CD4-positive, alpha-beta memory T cell (primary cell): ENCODE measurements at regions not wholly inside any gene's neighbourhood (a gene's known extent, or its start where the extent isn't known, plus 50 kb on each side); places are given as distances from the start of the nearest gene placed in this dataset.

Experiments
- CTCF ChIA-PET: fragments of 350-600 bp; sonication (Branson Sonifier 250); formaldehyde crosslinking; loops from one replicate; lab custom pipeline; 2021; ENCODE audit warnings: inconsistent platforms; ENCODE audit not compliant: partially characterized antibody; lab: Charles Lee
- POLR2A ChIA-PET: fragments of 350-600 bp; sonication (Branson Sonifier 250); formaldehyde crosslinking; loops from one replicate; lab custom pipeline; 2021; ENCODE audit not compliant: partially characterized antibody; lab: Charles Lee
- DNase-seq, 5 donors: peaks; one replicate each; pipeline versions ENCODE4 v3.0.0 to v3.0.0-alpha.2; 2020 to 2022; ENCODE audit warnings: mixed read lengths in 1 of 5
- H3K27ac ChIP-seq: one replicate; pipeline ENCODE4 v1.7.0; 2013; ENCODE audit warnings: low read depth, low read length
- H3K27me3 ChIP-seq: 2 replicates; pipeline ENCODE4 v1.7.0; 2013; ENCODE audit warnings: mild to moderate bottlenecking, low read length, moderate library complexity; ENCODE audit not compliant: insufficient read depth
- H3K36me3 ChIP-seq: 2 replicates; pipeline ENCODE4 v1.7.0; 2013; ENCODE audit warnings: mild to moderate bottlenecking, low read length, moderate library complexity; ENCODE audit not compliant: insufficient read depth
- H3K4me1 ChIP-seq: 2 replicates; pipeline ENCODE4 v1.7.0; 2013; ENCODE audit warnings: mild to moderate bottlenecking, low read length, moderate library complexity; ENCODE audit not compliant: insufficient read depth
- H3K4me3 ChIP-seq, 2 donors: one replicate each; pipeline ENCODE4 v1.7.0; 2013; ENCODE audit warnings: low read length in 2 of 2, mild to moderate bottlenecking in 1 of 2
- H3K9me3 ChIP-seq, 2 donors: one replicate each; pipeline ENCODE4 v1.7.0; 2013; ENCODE audit warnings: low read length in 2 of 2, control low read depth in 1 of 2; ENCODE audit not compliant: control insufficient read depth in 1 of 2
- H3K27ac Mint-ChIP-seq, 7 donors: one replicate each; pipeline ENCODE4 v1.8.0; 2020 to 2021; ENCODE audit warnings: mixed read lengths in 7 of 7, mild to moderate bottlenecking in 6 of 7, inconsistent platforms in 3 of 7, moderate library complexity in 3 of 7
- H3K27me3 Mint-ChIP-seq, 2 donors: one replicate each; pipeline ENCODE4 v1.8.0; 2020 to 2021; ENCODE audit warnings: mixed read lengths in 2 of 2
- H3K36me3 Mint-ChIP-seq, 2 donors: one replicate each; pipeline ENCODE4 v1.8.0; 2020 to 2021; ENCODE audit warnings: mixed read lengths in 2 of 2, inconsistent platforms in 1 of 2, mild to moderate bottlenecking in 1 of 2
- H3K4me1 Mint-ChIP-seq, 4 donors: one replicate each; pipeline ENCODE4 v1.8.0; 2020 to 2021; ENCODE audit warnings: mixed read lengths in 4 of 4, mild to moderate bottlenecking in 1 of 4
- H3K4me3 Mint-ChIP-seq, 8 donors: one replicate each; pipeline ENCODE4 v1.8.0; 2020 to 2021; ENCODE audit warnings: mixed read lengths in 8 of 8, mild to moderate bottlenecking in 7 of 8, moderate library complexity in 6 of 8, inconsistent platforms in 3 of 8
- H3K9me3 Mint-ChIP-seq, 8 donors: one replicate each; pipeline ENCODE4 v1.8.0; 2020 to 2021; ENCODE audit warnings: mixed read lengths in 8 of 8, mild to moderate bottlenecking in 5 of 8, inconsistent platforms in 3 of 8, moderate library complexity in 1 of 8
- intact Hi-C: fragments of 100-400 bp; cut with micrococcal nuclease; formaldehyde crosslinking; loops from one replicate; pipeline ENCODE4 v1.15.1; 2023

- CTCF ChIA-PET, result no interaction called here
- intact Hi-C loops, result no loop called here
- Mint-ChIP-seq H3K4me3 (no peak overlapping the region), H3K4me1 (no peaks in the 10 kb centered on the region), H3K36me3 (no peaks in the 10 kb centered on the region), H3K27ac (no peak overlapping the region), H3K9me3 (no peaks in the 10 kb centered on the region), H3K27me3 (peaks cover 7 to 8% of the 10 kb centered on the region in 2 donors)
- Histone ChIP-seq H3K4me3 (no peak overlapping the region), H3K27me3 (no peaks in the 10 kb centered on the region), H3K4me1 (no peaks in the 10 kb centered on the region), H3K9me3 (no peaks in the 10 kb centered on the region), H3K27ac (no peak overlapping the region), H3K36me3 (no peaks in the 10 kb centered on the region)
- POLR2A ChIA-PET, result no interaction called here
- DNase-seq, result no peak
Measured at GRCh38 chr12:132406493-132407450, 77.4 kb upstream of the GALNT9 start.

GRCh38 chr12:132405742-132406251 is 76.4 kb upstream of the GALNT9 start:
- H3K4me3 Mint-ChIP-seq, result no peak overlapping the region
- Histone ChIP-seq H3K27me3 (no peaks in the 10 kb centered on the region), H3K4me3 (no peak overlapping the region), H3K27ac (no peak overlapping the region), H3K36me3 (no peaks in the 10 kb centered on the region), H3K9me3 (no peaks in the 10 kb centered on the region), H3K4me1 (no peaks in the 10 kb centered on the region)
- CTCF ChIA-PET, result no interaction called here
- DNase-seq, result no peak
- no peaks in the 10 kb centered on the region for H3K9me3 Mint-ChIP-seq
- intact Hi-C loops, result no loop called here
- H3K27me3 Mint-ChIP-seq, result peaks cover 7 to 12% of the 10 kb centered on the region in 2 donors
- POLR2A ChIA-PET, result no interaction called here
- H3K27ac Mint-ChIP-seq, result no peak overlapping the region
- H3K4me1 Mint-ChIP-seq, result no peaks in the 10 kb centered on the region
- H3K36me3 Mint-ChIP-seq, result no peaks in the 10 kb centered on the region

GRCh38 chr12:132404951-132405741 is 75.8 kb upstream of the GALNT9 start:
- intact Hi-C loops, result no loop called here
- no peaks in the 10 kb centered on the region for H3K9me3 ChIP-seq
- H3K27ac Mint-ChIP-seq, result no peak overlapping the region
- no peaks in the 10 kb centered on the region for H3K4me1 Mint-ChIP-seq
- H3K27me3 ChIP-seq, result no peaks in the 10 kb centered on the region
- ChIA-PET CTCF (no interaction called here), POLR2A (no interaction called here)
- DNase-seq, result no peak
- H3K9me3 Mint-ChIP-seq, result no peaks in the 10 kb centered on the region
- no peak overlapping the region for H3K4me3 Mint-ChIP-seq
- no peaks in the 10 kb centered on the region for H3K4me1 ChIP-seq
- H3K36me3 ChIP-seq, result no peaks in the 10 kb centered on the region
- no peaks in the 10 kb centered on the region for H3K36me3 Mint-ChIP-seq
- H3K27ac ChIP-seq, result no peak overlapping the region
- no peak overlapping the region for H3K4me3 ChIP-seq
- H3K27me3 Mint-ChIP-seq, result peaks cover 7 to 13% of the 10 kb centered on the region in 2 donors

GRCh38 chr12:132404435-132404855 is 75.1 kb upstream of the GALNT9 start:
- no peaks in the 10 kb centered on the region for H3K36me3 ChIP-seq
- no peaks in the 10 kb centered on the region for H3K9me3 Mint-ChIP-seq
- ChIA-PET POLR2A (no interaction called here), CTCF (no interaction called here)
- no peak overlapping the region for H3K27ac Mint-ChIP-seq
- intact Hi-C loops, result no loop called here
- no peaks in the 10 kb centered on the region for H3K4me1 Mint-ChIP-seq
- H3K36me3 Mint-ChIP-seq, result no peaks in the 10 kb centered on the region
- DNase-seq, result no peak
- H3K4me1 ChIP-seq, result no peaks in the 10 kb centered on the region
- H3K27me3 ChIP-seq, result no peaks in the 10 kb centered on the region
- no peaks in the 10 kb centered on the region for H3K9me3 ChIP-seq
- no peak overlapping the region for H3K4me3 ChIP-seq
- no peak overlapping the region for H3K4me3 Mint-ChIP-seq
- H3K27ac ChIP-seq, result no peak overlapping the region
- peaks cover 7 to 13% of the 10 kb centered on the region in 2 donors for H3K27me3 Mint-ChIP-seq

GRCh38 chr12:132403636-132404434 is 74.4 kb upstream of the GALNT9 start:
- H3K27me3 ChIP-seq, result no peaks in the 10 kb centered on the region
- CTCF ChIA-PET, result interaction anchor here (0.6 kb wide), 1 partner anchor 26 kb away, joined by 3 read pairs; no protein-coding TSS in a partner anchor
- H3K27ac Mint-ChIP-seq, result no peak overlapping the region

GRCh38 chr12:132402831-132403416 is 73.5 kb upstream of the GALNT9 start:
- no peaks in the 10 kb centered on the region for H3K4me1 ChIP-seq
- POLR2A ChIA-PET, result no interaction called here
- no peak overlapping the region for H3K4me3 Mint-ChIP-seq
- no peak overlapping the region for H3K27ac Mint-ChIP-seq
- intact Hi-C loops, result no loop called here
- no peak for DNase-seq
- CTCF ChIA-PET, result interaction anchor here (0.6 kb wide), 1 partner anchor 27 kb away, joined by 3 read pairs; no protein-coding TSS in a partner anchor
- H3K9me3 ChIP-seq, result no peaks in the 10 kb centered on the region
- no peaks in the 10 kb centered on the region for H3K9me3 Mint-ChIP-seq
- H3K27me3 ChIP-seq, result no peaks in the 10 kb centered on the region
- H3K27me3 Mint-ChIP-seq, result peaks cover 10 to 13% of the 10 kb centered on the region in 2 donors
- no peaks in the 10 kb centered on the region for H3K36me3 ChIP-seq
- H3K4me1 Mint-ChIP-seq, result no peaks in the 10 kb centered on the region
- H3K4me3 ChIP-seq, result no peak overlapping the region
- no peaks in the 10 kb centered on the region for H3K36me3 Mint-ChIP-seq
- H3K27ac ChIP-seq, result no peak overlapping the region

More at GRCh38 chr12:132403636-132404434, 74.4 kb upstream of the GALNT9 start:
- Mint-ChIP-seq H3K27me3 (peaks cover 7 to 13% of the 10 kb centered on the region in 2 donors), H3K36me3 (no peaks in the 10 kb centered on the region), H3K4me3 (no peak overlapping the region), H3K9me3 (no peaks in the 10 kb centered on the region), H3K4me1 (no peaks in the 10 kb centered on the region)
- intact Hi-C loops, result no loop called here
- Histone ChIP-seq H3K4me3 (no peak overlapping the region), H3K9me3 (no peaks in the 10 kb centered on the region), H3K27ac (no peak overlapping the region), H3K36me3 (no peaks in the 10 kb centered on the region), H3K4me1 (no peaks in the 10 kb centered on the region)
- no peak for DNase-seq
- POLR2A ChIA-PET, result no interaction called here
